GM12864 (cell line): ENCODE measurements at regions not wholly inside any gene's neighbourhood (a gene's known extent, or its start where the extent isn't known, plus 50 kb on each side); places are given as distances from the start of the nearest gene placed in this dataset.

Experiments
- DNase-seq: peaks from one replicate; pipeline ENCODE4 v3.0.0-alpha.2; 2011; ENCODE audit warnings: low read depth
- H3K4me3 ChIP-seq: 2 replicates; pipeline ENCODE4 v1.5.1; 2011; ENCODE audit warnings: mild to moderate bottlenecking, low read depth, low read length, control low read depth
- TF ChIP-seq, protein P1 (sequence below): IDR thresholded peaks from 2 replicates; pipeline ENCODE4 v1.5.1; 2011; ENCODE audit warnings: low read depth, mild to moderate bottlenecking, moderate library complexity, low read length, control low read depth, inconsistent platforms; ENCODE audit errors: missing control alignments

- H3K4me3 ChIP-seq, result no peak overlapping the region
- TF ChIP-seq, protein P1, sequence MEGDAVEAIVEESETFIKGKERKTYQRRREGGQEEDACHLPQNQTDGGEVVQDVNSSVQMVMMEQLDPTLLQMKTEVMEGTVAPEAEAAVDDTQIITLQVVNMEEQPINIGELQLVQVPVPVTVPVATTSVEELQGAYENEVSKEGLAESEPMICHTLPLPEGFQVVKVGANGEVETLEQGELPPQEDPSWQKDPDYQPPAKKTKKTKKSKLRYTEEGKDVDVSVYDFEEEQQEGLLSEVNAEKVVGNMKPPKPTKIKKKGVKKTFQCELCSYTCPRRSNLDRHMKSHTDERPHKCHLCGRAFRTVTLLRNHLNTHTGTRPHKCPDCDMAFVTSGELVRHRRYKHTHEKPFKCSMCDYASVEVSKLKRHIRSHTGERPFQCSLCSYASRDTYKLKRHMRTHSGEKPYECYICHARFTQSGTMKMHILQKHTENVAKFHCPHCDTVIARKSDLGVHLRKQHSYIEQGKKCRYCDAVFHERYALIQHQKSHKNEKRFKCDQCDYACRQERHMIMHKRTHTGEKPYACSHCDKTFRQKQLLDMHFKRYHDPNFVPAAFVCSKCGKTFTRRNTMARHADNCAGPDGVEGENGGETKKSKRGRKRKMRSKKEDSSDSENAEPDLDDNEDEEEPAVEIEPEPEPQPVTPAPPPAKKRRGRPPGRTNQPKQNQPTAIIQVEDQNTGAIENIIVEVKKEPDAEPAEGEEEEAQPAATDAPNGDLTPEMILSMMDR, result no peak
- no peak for DNase-seq
Observed at GRCh38 chr5:2399096-2399495, 352.4 kb downstream of the IRX2 start.

DNA sequence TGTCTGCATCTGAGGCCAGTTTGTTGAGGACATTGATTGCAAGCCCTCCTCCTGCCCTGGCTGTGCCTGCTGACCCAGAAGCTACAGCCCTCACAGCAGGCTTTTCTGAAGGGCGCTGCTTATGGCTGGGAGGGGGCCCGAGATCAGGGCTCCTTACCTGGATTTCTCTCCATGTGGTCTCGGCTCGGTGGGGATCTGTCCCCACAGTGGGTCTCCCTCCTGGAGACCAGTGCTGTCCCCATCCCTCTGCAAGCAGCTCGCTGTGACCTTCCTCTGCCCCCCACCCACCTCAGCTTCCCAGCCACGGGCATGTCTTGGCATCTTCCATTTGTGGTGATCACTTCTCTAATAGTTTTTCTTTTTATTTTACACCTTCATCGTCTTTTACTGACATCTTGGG lies 357.9 kb downstream of the IRX2 start:
- DNase-seq, result no peak
- TF ChIP-seq, protein P1, result no peak
- H3K4me3 ChIP-seq, result no peak overlapping the region

GRCh38 chr5:2391566-2391965 lies 359.9 kb downstream of the IRX2 start:
- no peak overlapping the region for H3K4me3 ChIP-seq
- no peak for DNase-seq
- TF ChIP-seq, protein P1, result no peak

- DNase-seq, result no peak
- TF ChIP-seq, protein P1, result no peak
- H3K4me3 ChIP-seq, result no peak overlapping the region
Observed at GRCh38 chr5:2391021-2391420, 360.5 kb downstream of the IRX2 start.

DNA sequence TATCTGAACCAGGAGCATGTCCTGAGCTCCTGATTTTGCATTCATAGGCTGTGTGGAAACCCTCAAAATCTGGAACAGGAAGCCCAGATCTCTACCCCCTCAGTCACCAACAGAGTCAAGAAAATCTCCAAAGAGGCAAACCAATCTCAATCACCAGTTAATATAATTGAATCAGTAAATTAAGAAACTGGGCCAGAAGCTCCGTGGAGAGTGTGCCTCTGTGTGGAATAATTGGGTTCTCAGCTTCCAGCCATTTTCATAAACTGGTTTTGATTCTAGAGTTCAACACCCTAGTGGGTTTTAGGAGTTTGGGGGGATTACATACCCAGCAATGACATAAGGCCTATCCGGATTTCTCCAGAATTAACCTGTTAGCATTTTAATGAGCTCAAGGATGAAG lies 362.9 kb downstream of the IRX2 start:
- H3K4me3 ChIP-seq, result no peak overlapping the region

GRCh38 chr5:2387634-2388325 lies 363.7 kb downstream of the IRX2 start:
- H3K4me3 ChIP-seq, result no peak overlapping the region
- TF ChIP-seq, protein P1, result no peak
- no peak for DNase-seq

More for the DNA sequence above, 362.9 kb downstream of the IRX2 start:
- TF ChIP-seq, protein P1, result no peak
- no peak for DNase-seq

GRCh38 chr5:2387250-2387633 lies 364.2 kb downstream of the IRX2 start:
- TF ChIP-seq, protein P1, result no peak
- no peak for DNase-seq
- no peak overlapping the region for H3K4me3 ChIP-seq
